ENCODE measurements at regions not wholly inside any gene's neighbourhood (a gene's known extent, or its start where the extent isn't known, plus 50 kb on each side); places are given as distances from the start of the nearest gene placed in this dataset.

DNA sequence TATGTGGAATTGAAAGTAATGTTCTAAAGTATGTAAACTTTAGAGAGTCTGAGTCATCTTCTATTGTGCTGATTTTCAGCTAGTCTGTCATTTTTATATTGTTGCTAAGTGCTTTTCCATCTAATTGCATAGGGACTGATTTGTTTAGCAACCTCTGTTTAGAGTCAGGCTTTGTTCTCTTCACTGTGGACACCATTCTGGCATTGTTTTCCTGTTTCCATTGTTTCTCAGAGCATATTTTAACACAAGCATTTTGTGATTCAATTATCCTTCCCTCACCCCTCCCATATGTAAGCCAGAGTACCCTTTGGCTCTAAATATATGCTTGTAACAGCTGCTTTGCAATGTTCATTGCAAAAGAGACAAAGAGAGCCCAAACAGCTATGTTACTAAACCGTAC lies 748.4 kb upstream of the PHF14 start:
- peaks cover 10% of the 10 kb centered on the region for H3K9me3 ChIP-seq (ENCODE audit: low read depth, low read length, poor library complexity, severe bottlenecking)
- POLR2A ChIA-PET (ENCODE audit: low non-redundant PET): no interaction called here
- CTCF ChIA-PET: no interaction called here
- BruUV-seq (replicated peaks): no TSS peak
- no peak for DNase-seq (ENCODE audit: low spot score)
- intact Hi-C loops (cut with micrococcal nuclease; ENCODE audit: unreplicated experiment): no loop called here
- no peaks in the 10 kb centered on the region for H3K27me3 ChIP-seq (replicated peaks; ENCODE audit: insufficient read depth, low read depth, low read length, poor library complexity)
- H3K36me3 ChIP-seq (ENCODE audit: insufficient read depth, low read length, poor library complexity, severe bottlenecking): no peaks in the 10 kb centered on the region
- H3K4me1 ChIP-seq (ENCODE audit: insufficient read depth, low read length, poor library complexity, severe bottlenecking): no peaks in the 10 kb centered on the region
- no peak overlapping the region for H3K27ac ChIP-seq (ENCODE audit: low read depth, low read length, poor library complexity, severe bottlenecking)
- H3K4me3 ChIP-seq (ENCODE audit: low read depth, low read length, poor library complexity, severe bottlenecking): no peak overlapping the region
- TF ChIP-seq, protein P1, sequence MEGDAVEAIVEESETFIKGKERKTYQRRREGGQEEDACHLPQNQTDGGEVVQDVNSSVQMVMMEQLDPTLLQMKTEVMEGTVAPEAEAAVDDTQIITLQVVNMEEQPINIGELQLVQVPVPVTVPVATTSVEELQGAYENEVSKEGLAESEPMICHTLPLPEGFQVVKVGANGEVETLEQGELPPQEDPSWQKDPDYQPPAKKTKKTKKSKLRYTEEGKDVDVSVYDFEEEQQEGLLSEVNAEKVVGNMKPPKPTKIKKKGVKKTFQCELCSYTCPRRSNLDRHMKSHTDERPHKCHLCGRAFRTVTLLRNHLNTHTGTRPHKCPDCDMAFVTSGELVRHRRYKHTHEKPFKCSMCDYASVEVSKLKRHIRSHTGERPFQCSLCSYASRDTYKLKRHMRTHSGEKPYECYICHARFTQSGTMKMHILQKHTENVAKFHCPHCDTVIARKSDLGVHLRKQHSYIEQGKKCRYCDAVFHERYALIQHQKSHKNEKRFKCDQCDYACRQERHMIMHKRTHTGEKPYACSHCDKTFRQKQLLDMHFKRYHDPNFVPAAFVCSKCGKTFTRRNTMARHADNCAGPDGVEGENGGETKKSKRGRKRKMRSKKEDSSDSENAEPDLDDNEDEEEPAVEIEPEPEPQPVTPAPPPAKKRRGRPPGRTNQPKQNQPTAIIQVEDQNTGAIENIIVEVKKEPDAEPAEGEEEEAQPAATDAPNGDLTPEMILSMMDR (conservative IDR thresholded peaks at IDR 0.05; ENCODE audit: low read depth, low read length): no peak
- TF ChIP-seq EZH2 (IDR thresholded peaks at IDR 0.05; ENCODE audit: borderline replicate concordance, low read depth, low read length, poor library complexity, severe bottlenecking): no peak

- intact Hi-C loops (cut with micrococcal nuclease; ENCODE audit: unreplicated experiment): no loop called here
- no peaks in the 10 kb centered on the region for H3K9me3 ChIP-seq (ENCODE audit: low read depth, low read length, poor library complexity, severe bottlenecking)
- CTCF ChIA-PET: no interaction called here
- no peaks in the 10 kb centered on the region for H3K4me1 ChIP-seq (ENCODE audit: insufficient read depth, low read length, poor library complexity, severe bottlenecking)
- H3K27ac ChIP-seq (ENCODE audit: low read depth, low read length, poor library complexity, severe bottlenecking): no peak overlapping the region
- no peak for TF ChIP-seq EZH2 (IDR thresholded peaks at IDR 0.05; ENCODE audit: borderline replicate concordance, low read depth, low read length, poor library complexity, severe bottlenecking)
- TF ChIP-seq, protein P1 (conservative IDR thresholded peaks at IDR 0.05; ENCODE audit: low read depth, low read length): no peak
- no peaks in the 10 kb centered on the region for H3K27me3 ChIP-seq (replicated peaks; ENCODE audit: insufficient read depth, low read depth, low read length, poor library complexity)
- H3K36me3 ChIP-seq (ENCODE audit: insufficient read depth, low read length, poor library complexity, severe bottlenecking): no peaks in the 10 kb centered on the region
- DNase-seq (ENCODE audit: low spot score): no peak
- POLR2A ChIA-PET (ENCODE audit: low non-redundant PET): no interaction called here
- BruUV-seq (replicated peaks): no TSS peak
- no peak overlapping the region for H3K4me3 ChIP-seq (ENCODE audit: low read depth, low read length, poor library complexity, severe bottlenecking)
These were observed 736.4 kb upstream of the PHF14 start for GRCh38 chr7:10237306-10237705.

- Histone ChIP-seq H3K36me3 (ENCODE audit: insufficient read depth, low read length, poor library complexity, severe bottlenecking) (no peaks in the 10 kb centered on the region), H3K27me3 (replicated peaks; ENCODE audit: insufficient read depth, low read depth, low read length, poor library complexity) (no peaks in the 10 kb centered on the region), H3K4me3 (ENCODE audit: low read depth, low read length, poor library complexity, severe bottlenecking) (no peak overlapping the region), H3K4me1 (ENCODE audit: insufficient read depth, low read length, poor library complexity, severe bottlenecking) (no peaks in the 10 kb centered on the region), H3K9me3 (ENCODE audit: low read depth, low read length, poor library complexity, severe bottlenecking) (peaks cover 2% of the 10 kb centered on the region), H3K27ac (ENCODE audit: low read depth, low read length, poor library complexity, severe bottlenecking) (no peak overlapping the region)
- no TSS peak for BruUV-seq (replicated peaks)
- CTCF ChIA-PET: no interaction called here
- no peak for TF ChIP-seq EZH2 (IDR thresholded peaks at IDR 0.05; ENCODE audit: borderline replicate concordance, low read depth, low read length, poor library complexity, severe bottlenecking)
- TF ChIP-seq, protein P1 (conservative IDR thresholded peaks at IDR 0.05; ENCODE audit: low read depth, low read length): no peak
- DNase-seq (ENCODE audit: low spot score): no peak
- intact Hi-C loops (cut with micrococcal nuclease; ENCODE audit: unreplicated experiment): no loop called here
- POLR2A ChIA-PET (ENCODE audit: low non-redundant PET): no interaction called here
These were observed 735.0 kb upstream of the PHF14 start for GRCh38 chr7:10238641-10239040.
